HepG2 (cell line): ENCODE measurements at regions not wholly inside any gene's neighbourhood (a gene's known extent, or its start where the extent isn't known, plus 50 kb on each side); places are given as distances from the start of the nearest gene placed in this dataset.

Experiments used
- ATAC-seq: fragments of 200-7000 bp; cut with Tn5 transposase; 3 replicates; pipeline ENCODE4 v1.9.1; 2020; ENCODE audit warnings: mild to moderate bottlenecking, moderate library complexity
- BruUV-seq: library from RNA; stranded (reverse); fragments of 400-500 nt; replicated peaks from 2 replicates; lab custom pipeline; 2021; lab: Mats Ljungman, UMichigan
- CTCF ChIA-PET: fragments of 300-600 bp; formaldehyde crosslinking; extraction: SDS; loops from one replicate; lab custom pipeline; 2021; ENCODE audit warnings: low total read pairs, inconsistent platforms, low intra/inter-chr PET ratio; lab: Yijun Ruan, JAX
- POLR2A ChIA-PET: fragments of 350-600 bp; sonication (Branson Sonifier 250); formaldehyde crosslinking; loops from one replicate; lab custom pipeline; 2020; ENCODE audit warnings: antibody characterized with exemption, inconsistent platforms; lab: Yijun Ruan, JAX
- DNase-seq: peaks from one replicate; pipeline ENCODE4 v3.0.0-alpha.2; 2015; ENCODE audit warnings: low spot score
- FAIRE-seq: peaks from 3 replicates; lab custom pipeline; 2011; peaks lifted over from hg19 to GRCh38; lab: Jason Lieb, UNC
- H2AFZ ChIP-seq: one replicate; pipeline ENCODE4 v1.6.1; 2011; ENCODE audit warnings: low read length, inconsistent platforms
- H3K27ac ChIP-seq: fragments of 300-600 bp; 3 replicates; pipeline ENCODE4 v1.8.0; 2011; ENCODE audit warnings: mixed run types, mild to moderate bottlenecking, mixed read lengths, low read length, inconsistent platforms; ENCODE audit not compliant: insufficient read depth; ENCODE audit errors: extremely low read length
- H3K27me3 ChIP-seq, 2 experiments: fragments of 200-600 bp in 1 of 2; 2 replicates in 1 of 2; 3 replicates in 1 of 2; pipeline versions ENCODE4 v1.6.0 to v1.8.0; 2011; ENCODE audit warnings: low read length in 2 of 2, mild to moderate bottlenecking in 2 of 2, moderate library complexity in 2 of 2, inconsistent platforms in 1 of 2; ENCODE audit not compliant: insufficient read depth in 2 of 2, control insufficient read depth in 1 of 2
- H3K36me3 ChIP-seq, 2 experiments: fragments of 200-600 bp in 1 of 2; replicated peaks in 1 of 2; 2 replicates in 1 of 2; 3 replicates in 1 of 2; pipeline versions ENCODE4 v1.5.1 to v1.8.0; 2011; ENCODE audit warnings: low read length in 2 of 2, inconsistent platforms in 1 of 2; ENCODE audit not compliant: insufficient read depth in 2 of 2, control insufficient read depth in 1 of 2
- H3K4me1 ChIP-seq: 2 replicates; pipeline ENCODE4 v1.5.1; 2012; ENCODE audit warnings: low read length, inconsistent platforms; ENCODE audit not compliant: insufficient read depth
- H3K4me2 ChIP-seq: 2 replicates; pipeline ENCODE4 v1.6.0; 2011; ENCODE audit warnings: low read depth, low read length, inconsistent platforms
- H3K4me3 ChIP-seq, 3 experiments: fragments of 200-600 bp in 1 of 3; sonication (generic), shearing (Covaris generic) in 1 of 3; replicated peaks in 1 of 3; 2 replicates each; pipeline ENCODE4 v1.5.1; 2011 to 2016; ENCODE audit warnings: low read length in 3 of 3, inconsistent platforms in 2 of 3, low read depth in 2 of 3, mild to moderate bottlenecking in 2 of 3, control low read depth in 1 of 3, mixed read lengths in 1 of 3; ENCODE audit not compliant: insufficient read depth in 1 of 3
- H3K79me2 ChIP-seq: one replicate; pipeline ENCODE4 v1.6.1; 2011; ENCODE audit warnings: low read length, inconsistent platforms; ENCODE audit not compliant: insufficient read depth
- H3K9ac ChIP-seq: 2 replicates; pipeline ENCODE4 v1.6.0; 2011; ENCODE audit warnings: mild to moderate bottlenecking, low read depth, low read length, inconsistent platforms; ENCODE audit not compliant: insufficient read depth
- H3K9me3 ChIP-seq: 2 replicates; pipeline ENCODE4 v1.5.1; 2012; ENCODE audit warnings: mild to moderate bottlenecking, low read length
- H4K20me1 ChIP-seq: 2 replicates; pipeline ENCODE4 v1.6.0; 2011; ENCODE audit warnings: inconsistent platforms, mild to moderate bottlenecking, low read length, moderate library complexity; ENCODE audit not compliant: insufficient read depth
- ARID3A ChIP-seq: IDR thresholded peaks from 2 replicates; pipeline ENCODE4 v1.6.1; 2012; ENCODE audit warnings: low read depth, low read length, improper control_type of control experiment
- EP300 ChIP-seq, 3 experiments: sonication (generic) in 1 of 3; formaldehyde crosslinking in 1 of 3; IDR thresholded peaks; 2 replicates each; pipeline versions ENCODE4 v1.5.1 to v1.6.1; 2011 to 2020; ENCODE audit warnings: low read depth in 2 of 3, low read length in 2 of 3, borderline replicate concordance in 1 of 3, improper control_type of control experiment in 1 of 3, mild to moderate bottlenecking in 1 of 3, missing genetic modification reagents in 1 of 3, moderate library complexity in 1 of 3
- ISX ChIP-seq: sonication (generic); formaldehyde crosslinking; conservative IDR thresholded peaks from 2 replicates; pipeline ENCODE4 v1.5.0; 2020; ENCODE audit warnings: missing genetic modification reagents
- MXD3 ChIP-seq: IDR thresholded peaks from 2 replicates; pipeline ENCODE4 v1.6.1; 2016; ENCODE audit warnings: mild to moderate bottlenecking, missing biosample characterization, missing genetic modification reagents
- TEAD2 ChIP-seq: sonication (generic); formaldehyde crosslinking; IDR thresholded peaks from 2 replicates; pipeline ENCODE4 v1.9.0; 2021; ENCODE audit warnings: missing genetic modification reagents
- ZNF263 ChIP-seq: sonication (generic); formaldehyde crosslinking; IDR thresholded peaks from 2 replicates; pipeline ENCODE4 v1.4.0; 2020; ENCODE audit warnings: missing genetic modification reagents
- ZNF343 ChIP-seq: sonication (generic); formaldehyde crosslinking; IDR thresholded peaks from 2 replicates; pipeline ENCODE4 v1.4.0; 2020; ENCODE audit warnings: mild to moderate bottlenecking, missing genetic modification reagents
- ZNF629 ChIP-seq: sonication (generic); formaldehyde crosslinking; conservative IDR thresholded peaks from 2 replicates; pipeline ENCODE4 v1.5.0; 2020; ENCODE audit warnings: missing genetic modification reagents
- WGBS: methylation state at CpG from one replicate; pipeline ENCODE4 v1.1.6; 2017; ENCODE audit warnings: low lambda C conversion rate; 5-methylcytosine and 5-hydroxymethylcytosine counted together
- in situ Hi-C: cut with HindIII; loops from 2 replicates; pipeline ENCODE4 v1.10.0; 2017; ENCODE audit warnings: low pct_unique_long_range_greater_than_20kb; ENCODE audit not compliant: extremely low pct_ligation_motif_present
- intact Hi-C: fragments of 100-400 bp; cut with micrococcal nuclease; formaldehyde crosslinking; loops from one replicate; pipeline ENCODE4 v1.10.0; 2022; ENCODE audit not compliant: unreplicated experiment

- Histone ChIP-seq H2AFZ (no peak overlapping the region), H3K79me2 (no peaks in the 10 kb centered on the region), H4K20me1 (no peaks in the 10 kb centered on the region), H3K4me2 (no peak overlapping the region), H3K4me1 (no peaks in the 10 kb centered on the region), H3K27ac (no peak overlapping the region), H3K4me3 (no peak overlapping the region), H3K36me3 (no peaks in the 10 kb centered on the region), H3K27me3 (no peaks in the 10 kb centered on the region), H3K9ac (no peak overlapping the region), H3K9me3 (no peaks in the 10 kb centered on the region)
- POLR2A ChIA-PET: no interaction called here
- DNase-seq (no peak), ATAC-seq (no peak), FAIRE-seq (no peak)
- CTCF ChIA-PET: no interaction called here
- 50% methylated on average over 1 of the region's 1 CpG for WGBS
- no peak for TF ChIP-seq TEAD2 (CRISPR knock-in tag)
- no peak for TF ChIP-seq ZNF263 (CRISPR knock-in tag)
- TF ChIP-seq EP300 (IDR thresholded peaks at IDR 0.05; ENCODE audit: low read depth in 2 of 2, low read length in 2 of 2): no peak
- no peak for TF ChIP-seq EP300 (CRISPR knock-in tag; IDR thresholded peaks at IDR 0.05; ENCODE audit: borderline replicate concordance)
- TF ChIP-seq ARID3A: no peak
- no peak for TF ChIP-seq ZNF343 (CRISPR knock-in tag)
- TF ChIP-seq ZNF629 (CRISPR knock-in tag): no peak
- no peak for TF ChIP-seq ISX (CRISPR knock-in tag)
- TF ChIP-seq MXD3 (CRISPR knock-in tag): no peak
- in situ Hi-C loops (no loop called here), intact Hi-C loops (no loop called here)
- BruUV-seq: no TSS peak
Observed at GRCh38 chr3:153311541-153311940, 149.5 kb downstream of the RAP2B start.
